GM18867 (cell line): ENCODE measurements at regions not wholly inside any gene's neighbourhood (a gene's known extent, or its start where the extent isn't known, plus 50 kb on each side); places are given as distances from the start of the nearest gene placed in this dataset.

Source experiments
- ATAC-seq: cut with Tn5 transposase; IDR thresholded peaks from one replicate; pipeline ENCODE4 v1.9.1; 2021; ENCODE audit warnings: mild to moderate bottlenecking, moderate library complexity; ENCODE audit not compliant: unreplicated experiment

- ATAC-seq = no peak
Measured at GRCh38 chr3:174767853-174768382, 91.2 kb upstream of the NAALADL2 start.

- ATAC-seq = no peak
Measured at GRCh38 chr3:174769171-174769570, 90.0 kb upstream of the NAALADL2 start.

- ATAC-seq = no peak
Measured at GRCh38 chr3:174775603-174776002, 83.5 kb upstream of the NAALADL2 start.

GRCh38 chr3:174776123-174776522 lies 83.0 kb upstream of the NAALADL2 start:
- ATAC-seq = no peak

- no peak for ATAC-seq
Measured at GRCh38 chr3:174776636-174777035, 82.5 kb upstream of the NAALADL2 start.

- ATAC-seq = no peak
Measured at GRCh38 chr3:174777813-174778212, 81.3 kb upstream of the NAALADL2 start.

GRCh38 chr3:174783502-174783901 lies 75.6 kb upstream of the NAALADL2 start:
- ATAC-seq = no peak

- ATAC-seq = no peak
Measured at GRCh38 chr3:174784206-174784934, 74.8 kb upstream of the NAALADL2 start.

- ATAC-seq = no peak
Measured at GRCh38 chr3:174786825-174787224, 72.3 kb upstream of the NAALADL2 start.

GRCh38 chr3:174791161-174791560 lies 68.0 kb upstream of the NAALADL2 start:
- no peak for ATAC-seq

GRCh38 chr3:174792864-174793263 lies 66.3 kb upstream of the NAALADL2 start:
- no peak for ATAC-seq
